Ishikawa (cell line): ENCODE measurements at regions not wholly inside any gene's neighbourhood (a gene's known extent, or its start where the extent isn't known, plus 50 kb on each side); places are given as distances from the start of the nearest gene placed in this dataset.

Experiments
- CEBPB ChIP-seq: IDR thresholded peaks from 2 replicates; pipeline ENCODE4 v1.6.1; 2012
- CREB1 ChIP-seq: IDR thresholded peaks from 2 replicates; pipeline ENCODE4 v1.6.1; 2012; ENCODE audit warnings: low read depth
- EP300 ChIP-seq: IDR thresholded peaks from 2 replicates; pipeline ENCODE4 v1.6.1; 2012; ENCODE audit warnings: borderline replicate concordance
- MAX ChIP-seq: IDR thresholded peaks from 2 replicates; pipeline ENCODE4 v1.6.1; 2012
- NFIC ChIP-seq: IDR thresholded peaks from 2 replicates; pipeline ENCODE4 v1.6.1; 2012
- TAF1 ChIP-seq: IDR thresholded peaks from 2 replicates; pipeline ENCODE4 v1.6.1; 2012; ENCODE audit warnings: low read depth, mild to moderate bottlenecking
- TCF12 ChIP-seq: IDR thresholded peaks from 2 replicates; pipeline ENCODE4 v1.6.1; 2012; ENCODE audit warnings: low read depth
- YY1 ChIP-seq: IDR thresholded peaks from 2 replicates; pipeline ENCODE4 v1.6.1; 2012; ENCODE audit warnings: low read depth
- TF ChIP-seq, protein P1 (sequence below): IDR thresholded peaks from 2 replicates; pipeline ENCODE4 v1.6.1; 2012

- TF ChIP-seq EP300 (no peak), MAX (no peak), TCF12 (no peak), YY1 (no peak), NFIC (no peak), CEBPB (no peak), CREB1 (no peak), TAF1 (no peak)
- TF ChIP-seq, protein P1, sequence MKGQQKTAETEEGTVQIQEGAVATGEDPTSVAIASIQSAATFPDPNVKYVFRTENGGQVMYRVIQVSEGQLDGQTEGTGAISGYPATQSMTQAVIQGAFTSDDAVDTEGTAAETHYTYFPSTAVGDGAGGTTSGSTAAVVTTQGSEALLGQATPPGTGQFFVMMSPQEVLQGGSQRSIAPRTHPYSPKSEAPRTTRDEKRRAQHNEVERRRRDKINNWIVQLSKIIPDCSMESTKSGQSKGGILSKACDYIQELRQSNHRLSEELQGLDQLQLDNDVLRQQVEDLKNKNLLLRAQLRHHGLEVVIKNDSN, result no peak
Measured at GRCh38 chr9:126232461-126232860, 94.2 kb upstream of the MVB12B start.
